ENCODE measurements at regions not wholly inside any gene's neighbourhood (a gene's known extent, or its start where the extent isn't known, plus 50 kb on each side); places are given as distances from the start of the nearest gene placed in this dataset.

DNA sequence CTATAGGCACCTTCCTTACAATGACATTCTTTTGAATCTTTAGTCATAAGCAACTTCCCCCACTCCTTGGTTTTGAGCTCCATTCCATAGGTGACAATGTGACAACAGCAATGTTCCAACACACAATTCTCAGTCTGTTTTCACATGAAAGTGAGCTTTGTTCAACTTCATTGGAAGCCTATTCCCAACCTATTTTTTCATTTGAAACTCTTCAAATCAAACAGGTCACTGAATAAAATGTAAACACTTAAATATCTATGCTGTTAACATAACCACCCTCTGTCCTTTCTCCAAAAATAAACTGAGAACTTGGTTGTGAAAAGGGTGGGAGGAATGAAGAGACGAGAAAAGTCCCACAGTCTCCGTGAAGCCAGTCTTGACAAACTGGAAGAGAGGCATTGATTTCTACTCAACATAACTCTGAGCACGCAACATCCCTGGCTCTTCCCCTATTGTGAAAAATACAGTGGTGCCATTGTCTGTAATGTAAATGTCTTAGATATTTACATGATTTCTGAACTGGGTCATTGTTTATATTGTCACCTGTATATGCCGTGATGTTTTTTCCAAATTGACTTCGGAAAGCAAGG, 343.1 kb downstream of the TFAP2A start (continued):
- TF ChIP-seq MAX (IDR thresholded peaks at IDR 0.05) (no peak), FOXA1 (IDR thresholded peaks at IDR 0.05) (no peak)

DNA sequence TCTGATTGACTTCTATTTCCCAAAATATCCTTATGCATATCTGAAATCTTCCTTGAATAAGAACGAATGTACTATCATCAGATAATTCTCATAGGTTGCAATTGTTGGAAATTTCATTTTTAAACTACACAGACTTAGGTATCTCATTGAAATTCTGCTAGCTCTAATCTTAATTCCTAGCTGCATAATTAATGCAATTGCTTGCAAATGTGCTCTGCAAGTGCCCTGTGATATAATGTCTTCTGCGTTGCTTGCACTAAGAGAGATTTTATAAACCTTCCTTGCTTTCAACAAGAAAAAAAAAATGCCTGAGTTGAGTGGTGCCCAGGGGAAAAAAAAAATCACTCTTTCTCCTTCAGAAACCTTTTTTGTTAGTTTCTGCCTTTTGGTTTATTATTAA, 354.9 kb downstream of the TFAP2A start:
- no peaks in the 10 kb centered on the region for H3K4me1 ChIP-seq (ENCODE audit: control insufficient read depth in 4 of 4, insufficient read depth in 4 of 4, low read length in 3 of 4)
- peaks cover 0 to 4% (median 0%) of the 10 kb centered on the region in 4 donors for H3K27me3 ChIP-seq (ENCODE audit: control insufficient read depth in 4 of 4, insufficient read depth in 4 of 4, low read length in 3 of 4)
- DNase-seq (ENCODE audit: low spot score), result no peak
- 53% methylated on average over 2 of the region's 2 CpGs for WGBS
- TF ChIP-seq NR2F2 (IDR thresholded peaks at IDR 0.05) (no peak), FOXA2 (IDR thresholded peaks at IDR 0.05) (no peak), RXRA (IDR thresholded peaks at IDR 0.05) (no peak), YY1 (IDR thresholded peaks at IDR 0.05) (no peak), EGR1 (IDR thresholded peaks at IDR 0.05; ENCODE audit: low read depth in 2 of 2) (no peak), GABPA (IDR thresholded peaks at IDR 0.05 in 1 of 2, conservative IDR thresholded peaks at IDR 0.05 in 1 of 2) (no peak), HNF4G (IDR thresholded peaks at IDR 0.05) (no peak), MAX (IDR thresholded peaks at IDR 0.05) (no peak), REST (IDR thresholded peaks at IDR 0.05) (no peak), JUND (IDR thresholded peaks at IDR 0.05) (no peak), RAD21 (IDR thresholded peaks at IDR 0.05) (no peak), SP1 (IDR thresholded peaks at IDR 0.05) (no peak), HNF4A (conservative IDR thresholded peaks at IDR 0.05) (no peak), TAF1 (conservative IDR thresholded peaks at IDR 0.05) (no peak), FOXA1 (IDR thresholded peaks at IDR 0.05) (no peak)
- TF ChIP-seq, protein P1, sequence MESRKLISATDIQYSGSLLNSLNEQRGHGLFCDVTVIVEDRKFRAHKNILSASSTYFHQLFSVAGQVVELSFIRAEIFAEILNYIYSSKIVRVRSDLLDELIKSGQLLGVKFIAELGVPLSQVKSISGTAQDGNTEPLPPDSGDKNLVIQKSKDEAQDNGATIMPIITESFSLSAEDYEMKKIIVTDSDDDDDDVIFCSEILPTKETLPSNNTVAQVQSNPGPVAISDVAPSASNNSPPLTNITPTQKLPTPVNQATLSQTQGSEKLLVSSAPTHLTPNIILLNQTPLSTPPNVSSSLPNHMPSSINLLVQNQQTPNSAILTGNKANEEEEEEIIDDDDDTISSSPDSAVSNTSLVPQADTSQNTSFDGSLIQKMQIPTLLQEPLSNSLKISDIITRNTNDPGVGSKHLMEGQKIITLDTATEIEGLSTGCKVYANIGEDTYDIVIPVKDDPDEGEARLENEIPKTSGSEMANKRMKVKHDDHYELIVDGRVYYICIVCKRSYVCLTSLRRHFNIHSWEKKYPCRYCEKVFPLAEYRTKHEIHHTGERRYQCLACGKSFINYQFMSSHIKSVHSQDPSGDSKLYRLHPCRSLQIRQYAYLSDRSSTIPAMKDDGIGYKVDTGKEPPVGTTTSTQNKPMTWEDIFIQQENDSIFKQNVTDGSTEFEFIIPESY (IDR thresholded peaks at IDR 0.05), result no peak
- TF ChIP-seq, protein P2, sequence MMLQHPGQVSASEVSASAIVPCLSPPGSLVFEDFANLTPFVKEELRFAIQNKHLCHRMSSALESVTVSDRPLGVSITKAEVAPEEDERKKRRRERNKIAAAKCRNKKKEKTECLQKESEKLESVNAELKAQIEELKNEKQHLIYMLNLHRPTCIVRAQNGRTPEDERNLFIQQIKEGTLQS (IDR thresholded peaks at IDR 0.05), result no peak
- H3K27ac ChIP-seq (ENCODE audit: low read depth in 1 of 2, low read length in 2 of 2), result no peak overlapping the region
- H3K9ac ChIP-seq (ENCODE audit: low read depth in 1 of 2, low read length in 2 of 2), result no peak overlapping the region
- H3K36me3 ChIP-seq (ENCODE audit: control insufficient read depth in 4 of 4, insufficient read depth in 3 of 4, low read depth in 1 of 4, low read length in 3 of 4), result no peaks in the 10 kb centered on the region
- H3K9me3 ChIP-seq (ENCODE audit: control insufficient read depth in 4 of 4, low read length in 3 of 4), result no peaks in the 10 kb centered on the region
- H3K4me3 ChIP-seq (ENCODE audit: low read depth in 1 of 3, low read length in 3 of 3), result no peak overlapping the region

Data from liver (tissue), 7 donors.